Astrocyte of the spinal cord (primary cell): ENCODE measurements at regions not wholly inside any gene's neighbourhood (a gene's known extent, or its start where the extent isn't known, plus 50 kb on each side); places are given as distances from the start of the nearest gene placed in this dataset.

Experiments
- DNase-seq: peaks from one replicate; pipeline ENCODE4 v3.0.0; 2011; ENCODE audit warnings: low read depth, low spot score
- H3K4me3 ChIP-seq: 2 replicates; pipeline ENCODE4 v1.5.1; 2011; ENCODE audit warnings: low read depth, mild to moderate bottlenecking, low read length, moderate library complexity
- in situ Hi-C: cut with HindIII; loops from 2 replicates; pipeline ENCODE4 v1.10.0; 2017; ENCODE audit warnings: low sequenced_read_pairs
- TF ChIP-seq, protein P1 (sequence below): IDR thresholded peaks from 2 replicates; pipeline ENCODE4 v1.5.1; 2012; ENCODE audit warnings: low read depth, mild to moderate bottlenecking, low read length, inconsistent platforms

DNA sequence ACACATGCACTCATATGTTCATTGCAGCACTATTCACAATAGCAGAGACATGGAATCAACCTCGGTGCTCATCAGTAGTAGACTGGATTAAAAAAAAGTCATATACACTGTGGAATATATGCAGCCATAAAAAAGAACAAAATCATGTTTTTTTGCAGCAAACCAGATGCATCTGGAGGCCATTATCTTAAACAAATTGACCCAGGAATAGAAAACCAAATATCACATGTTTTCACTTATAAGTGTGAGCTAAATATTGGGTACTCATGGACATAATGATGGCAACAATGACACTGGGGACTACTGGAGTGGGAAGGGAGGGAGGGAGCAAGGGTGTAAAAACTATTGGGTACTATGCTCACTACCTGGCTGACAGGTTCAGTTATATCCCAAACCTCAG is 792.6 kb downstream of the EPHA4 start:
- TF ChIP-seq, protein P1, sequence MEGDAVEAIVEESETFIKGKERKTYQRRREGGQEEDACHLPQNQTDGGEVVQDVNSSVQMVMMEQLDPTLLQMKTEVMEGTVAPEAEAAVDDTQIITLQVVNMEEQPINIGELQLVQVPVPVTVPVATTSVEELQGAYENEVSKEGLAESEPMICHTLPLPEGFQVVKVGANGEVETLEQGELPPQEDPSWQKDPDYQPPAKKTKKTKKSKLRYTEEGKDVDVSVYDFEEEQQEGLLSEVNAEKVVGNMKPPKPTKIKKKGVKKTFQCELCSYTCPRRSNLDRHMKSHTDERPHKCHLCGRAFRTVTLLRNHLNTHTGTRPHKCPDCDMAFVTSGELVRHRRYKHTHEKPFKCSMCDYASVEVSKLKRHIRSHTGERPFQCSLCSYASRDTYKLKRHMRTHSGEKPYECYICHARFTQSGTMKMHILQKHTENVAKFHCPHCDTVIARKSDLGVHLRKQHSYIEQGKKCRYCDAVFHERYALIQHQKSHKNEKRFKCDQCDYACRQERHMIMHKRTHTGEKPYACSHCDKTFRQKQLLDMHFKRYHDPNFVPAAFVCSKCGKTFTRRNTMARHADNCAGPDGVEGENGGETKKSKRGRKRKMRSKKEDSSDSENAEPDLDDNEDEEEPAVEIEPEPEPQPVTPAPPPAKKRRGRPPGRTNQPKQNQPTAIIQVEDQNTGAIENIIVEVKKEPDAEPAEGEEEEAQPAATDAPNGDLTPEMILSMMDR = no peak
- in situ Hi-C loops = no loop called here
- no peak for DNase-seq

DNA sequence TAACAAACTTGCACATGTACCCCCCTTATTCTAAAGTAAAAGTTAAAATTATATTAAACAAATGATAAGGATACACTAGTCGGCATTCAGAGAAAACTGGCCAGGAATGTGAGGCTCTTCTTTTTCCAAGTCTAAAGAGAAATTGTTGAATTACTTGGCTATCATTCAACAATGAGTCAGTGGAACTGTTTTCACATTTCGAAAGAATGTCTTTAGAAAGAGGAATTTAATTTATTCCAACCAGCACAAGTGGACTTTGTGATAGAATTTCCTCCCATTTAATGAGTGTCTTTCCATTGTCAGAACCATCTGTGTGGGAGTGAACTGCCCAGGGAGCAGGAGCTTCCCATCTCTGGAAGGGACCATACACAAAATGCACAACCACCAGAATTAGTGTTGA is 792.2 kb downstream of the EPHA4 start:
- TF ChIP-seq, protein P1 = no peak
- in situ Hi-C loops = no loop called here
- no peak overlapping the region for H3K4me3 ChIP-seq
- peak; percentile 82 for DNase-seq

More for the DNA sequence above, 792.6 kb downstream of the EPHA4 start:
- H3K4me3 ChIP-seq = no peak overlapping the region

GRCh38 chr2:220781622-220782241 is 790.4 kb downstream of the EPHA4 start:
- H3K4me3 ChIP-seq = no peak overlapping the region
- TF ChIP-seq, protein P1 = no peak
- DNase-seq = no peak
- in situ Hi-C loops = no loop called here

GRCh38 chr2:220782609-220783113 is 789.4 kb downstream of the EPHA4 start:
- TF ChIP-seq, protein P1 = no peak
- H3K4me3 ChIP-seq = no peak overlapping the region
- DNase-seq = no peak
- in situ Hi-C loops = no loop called here

DNA sequence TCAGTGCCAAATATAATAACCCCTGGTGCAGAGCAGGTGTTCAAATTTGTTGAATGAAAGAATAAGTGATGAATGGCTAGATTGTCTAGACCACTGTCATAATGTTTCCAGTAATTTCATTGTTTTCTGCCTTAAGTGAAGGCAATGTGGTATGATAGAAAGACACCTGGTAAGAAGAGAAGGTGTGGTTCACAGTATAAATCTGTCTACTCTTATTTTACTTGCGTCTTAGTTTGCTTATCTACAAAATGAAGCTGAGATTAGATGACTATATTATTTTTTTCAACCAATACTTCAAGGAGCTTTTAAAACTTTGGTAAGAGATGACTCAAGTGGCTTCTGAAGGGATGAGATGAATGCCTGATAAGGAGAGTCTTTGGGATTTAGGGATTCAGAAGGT is 788.4 kb downstream of the EPHA4 start:
- in situ Hi-C loops = no loop called here
- DNase-seq = no peak
- TF ChIP-seq, protein P1 = no peak
- no peak overlapping the region for H3K4me3 ChIP-seq

DNA sequence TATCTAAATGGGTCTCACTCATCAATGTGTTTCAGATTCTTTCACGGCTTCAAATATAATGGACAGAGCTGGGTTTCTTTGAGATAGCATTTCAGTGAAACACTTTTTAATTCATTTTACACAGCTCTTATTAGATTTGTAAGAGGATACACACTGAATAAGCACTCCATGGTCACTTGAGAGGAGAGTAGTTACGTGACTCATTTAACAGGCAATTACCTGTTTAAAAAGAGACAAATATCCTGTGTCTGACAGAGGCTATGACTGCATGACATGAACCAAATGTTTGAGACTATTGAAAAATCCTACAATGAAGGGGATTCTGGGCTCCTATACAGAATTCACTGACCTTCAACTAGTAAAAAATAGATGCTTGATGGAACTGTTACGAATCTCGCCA is 786.9 kb downstream of the EPHA4 start:
- in situ Hi-C loops = no loop called here
- no peak overlapping the region for H3K4me3 ChIP-seq
- TF ChIP-seq, protein P1 = no peak
- DNase-seq = no peak
